LNCAP (cell line): ENCODE measurements at regions not wholly inside any gene's neighbourhood (a gene's known extent, or its start where the extent isn't known, plus 50 kb on each side); places are given as distances from the start of the nearest gene placed in this dataset.
A peak's percentile ranks its signal among the peaks of the same experiment; 100 is the strongest.

Experiments used
- CTCF ChIP-seq: fragments of 450-650 bp; IDR thresholded peaks from 2 replicates; pipeline ENCODE4 v1.5.1; 2017; ENCODE audit warnings: mild to moderate bottlenecking

DNA sequence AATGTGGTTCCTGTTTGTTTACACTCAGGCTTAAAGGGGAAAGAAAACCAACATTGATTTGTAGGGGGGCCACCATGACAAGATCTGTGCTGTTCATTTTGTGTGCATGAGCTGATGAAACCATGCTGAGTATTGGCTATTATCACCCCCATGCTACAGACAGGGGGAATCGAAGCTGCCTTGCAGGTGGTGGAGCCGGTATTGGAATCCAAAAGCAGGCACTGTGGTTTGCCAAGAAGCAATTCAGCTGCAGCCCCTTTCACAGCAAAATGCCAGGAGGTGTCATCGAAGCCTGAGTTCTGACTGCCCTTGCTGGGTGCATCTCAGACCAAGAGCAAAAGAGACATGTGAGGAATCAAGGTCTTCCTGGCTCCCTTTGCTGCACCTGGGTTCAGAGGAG lies 221.9 kb downstream of the UXS1 start:
- TF ChIP-seq CTCF: no peak

- peak; percentile 30; the same call in 1 of the 2 replicates for TF ChIP-seq CTCF
Observed at GRCh38 chr2:105969552-105969951, 224.5 kb downstream of the UXS1 start.

- no peak for TF ChIP-seq CTCF
Observed at GRCh38 chr2:105962221-105962620, 217.5 kb downstream of the NCK2 start.

DNA sequence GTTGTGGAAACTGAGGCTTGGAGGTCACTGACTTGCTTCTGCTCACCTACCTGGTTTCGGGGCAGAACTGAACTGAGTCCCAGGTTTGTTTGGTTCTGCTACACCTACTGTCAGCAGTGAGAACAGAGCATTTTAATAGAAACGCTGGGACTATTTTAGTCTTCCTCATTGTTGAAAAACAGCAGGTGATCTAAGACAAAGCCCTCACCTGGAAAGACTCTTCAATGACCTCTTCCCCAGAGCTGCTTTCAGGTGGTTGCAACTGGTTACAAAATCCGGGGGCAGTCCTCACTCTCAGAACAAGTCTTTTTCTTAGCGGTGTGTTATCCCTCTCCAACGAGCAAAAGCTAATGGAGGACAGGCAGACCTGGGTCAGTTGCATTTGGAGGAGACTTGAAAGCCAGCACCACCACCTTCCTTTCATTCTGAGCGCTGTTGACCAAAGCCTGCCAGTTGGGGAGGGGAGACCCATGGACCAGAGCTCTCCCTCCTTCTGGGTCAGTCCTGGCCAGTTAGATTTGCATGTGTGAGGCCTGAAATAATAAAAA lies 217.0 kb downstream of the NCK2 start:
- TF ChIP-seq CTCF: no peak

GRCh38 chr2:105959357-105959756 lies 214.6 kb downstream of the NCK2 start:
- TF ChIP-seq CTCF: no peak

DNA sequence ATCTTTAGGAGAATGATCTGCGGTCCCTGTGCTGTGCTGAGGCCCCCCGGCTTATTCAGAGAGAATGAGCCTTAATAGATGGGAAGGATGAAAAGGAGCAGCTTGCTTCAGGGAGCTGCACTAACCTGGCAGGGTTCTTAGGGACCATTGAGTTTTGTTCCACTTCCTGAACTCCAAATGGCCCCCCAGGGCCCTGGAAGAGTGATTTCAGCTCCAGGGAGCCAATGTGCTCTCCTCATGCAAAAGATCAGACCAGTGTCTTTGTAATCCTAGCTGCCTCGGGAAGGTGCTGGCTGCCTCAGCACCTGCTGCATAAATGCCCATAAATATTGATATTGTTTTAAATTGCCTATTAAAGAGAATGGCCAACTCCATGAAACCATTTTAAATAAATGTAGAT lies 210.2 kb downstream of the NCK2 start:
- no peak for TF ChIP-seq CTCF

GRCh38 chr2:105953942-105954341 lies 209.2 kb downstream of the NCK2 start:
- TF ChIP-seq CTCF: no peak

DNA sequence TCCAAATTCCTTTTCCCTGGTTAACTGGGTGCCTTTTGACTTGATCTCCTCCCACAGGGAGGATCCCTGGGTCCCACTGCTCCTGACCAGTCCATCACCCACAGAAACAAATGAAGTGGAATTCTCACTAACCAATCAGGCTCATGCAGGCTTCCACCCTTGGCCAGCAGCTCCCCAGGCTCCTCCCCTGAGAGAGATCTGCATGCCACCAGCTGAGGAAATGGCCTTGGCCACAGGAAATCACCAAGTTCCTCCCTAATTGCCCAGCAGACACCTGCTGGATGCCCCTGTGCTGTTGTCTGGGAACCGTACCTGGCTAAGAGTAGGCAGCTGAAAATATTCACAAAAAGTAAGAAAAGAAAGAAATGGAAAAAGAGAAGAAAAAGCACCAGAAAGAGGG lies 207.4 kb downstream of the NCK2 start:
- no peak for TF ChIP-seq CTCF
